Endothelial cell of hepatic sinusoid (primary cell): ENCODE measurements at regions not wholly inside any gene's neighbourhood (a gene's known extent, or its start where the extent isn't known, plus 50 kb on each side); places are given as distances from the start of the nearest gene placed in this dataset.
"Not testable (repeated sequence)": the region's sequence is repeated elsewhere in the genome, so short reads cannot be mapped to it uniquely, and the experiment has no call there.

ENCODE experiments used
- in situ Hi-C: cut with HindIII; loops from 2 replicates; pipeline ENCODE4 v1.10.0; 2017; ENCODE audit warnings: low sequenced_read_pairs

DNA sequence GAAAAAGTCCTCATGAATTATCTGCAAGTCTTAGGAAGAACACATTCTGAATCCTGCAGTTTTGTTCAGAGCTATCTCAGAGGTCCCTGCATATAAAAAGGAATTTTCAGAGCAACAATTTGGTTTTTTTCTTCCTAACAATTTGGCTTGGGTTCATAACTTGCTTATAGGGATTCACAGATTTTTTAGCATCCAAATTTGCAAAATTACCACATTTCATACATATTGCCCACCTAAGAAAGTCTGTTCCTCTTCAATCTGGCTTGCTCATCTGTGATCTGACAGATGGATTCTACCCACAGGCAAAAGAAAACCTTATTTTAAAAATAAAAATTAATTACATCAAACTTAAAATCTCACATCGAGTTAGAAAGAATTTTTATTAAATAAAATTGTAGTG, 714.4 kb upstream of the NCAM2 start:
- in situ Hi-C loops, result no loop called here

- in situ Hi-C loops, result no loop called here
Observed at GRCh38 chr21:20292280-20292679, 705.9 kb upstream of the NCAM2 start.

GRCh38 chr21:20292854-20293253, 705.4 kb upstream of the NCAM2 start:
- in situ Hi-C loops, result not testable (repeated sequence)

DNA sequence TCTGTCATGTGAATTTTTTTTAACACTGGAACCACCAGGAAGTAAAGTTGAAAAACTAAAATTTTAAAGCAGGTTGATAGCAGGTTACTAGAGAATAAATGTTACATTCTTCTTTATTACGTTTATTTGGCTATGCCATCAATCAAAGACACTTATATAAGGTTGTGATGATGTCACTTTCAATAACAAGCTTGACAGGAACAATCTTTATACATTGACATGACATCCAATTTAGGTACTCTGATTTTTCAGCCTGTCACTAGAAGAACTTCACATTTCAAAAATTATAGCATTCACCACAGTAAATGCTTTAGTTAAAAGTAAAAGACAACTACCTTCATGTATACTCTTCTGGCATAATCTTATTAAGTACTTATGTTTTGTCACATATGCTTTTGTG, 696.8 kb upstream of the NCAM2 start:
- in situ Hi-C loops, result no loop called here

- in situ Hi-C loops, result no loop called here
Observed at GRCh38 chr21:20302084-20302483, 696.1 kb upstream of the NCAM2 start.

GRCh38 chr21:20306836-20307235, 691.4 kb upstream of the NCAM2 start:
- in situ Hi-C loops, result no loop called here

- in situ Hi-C loops, result no loop called here
Observed at GRCh38 chr21:20308586-20309315, 689.5 kb upstream of the NCAM2 start.

DNA sequence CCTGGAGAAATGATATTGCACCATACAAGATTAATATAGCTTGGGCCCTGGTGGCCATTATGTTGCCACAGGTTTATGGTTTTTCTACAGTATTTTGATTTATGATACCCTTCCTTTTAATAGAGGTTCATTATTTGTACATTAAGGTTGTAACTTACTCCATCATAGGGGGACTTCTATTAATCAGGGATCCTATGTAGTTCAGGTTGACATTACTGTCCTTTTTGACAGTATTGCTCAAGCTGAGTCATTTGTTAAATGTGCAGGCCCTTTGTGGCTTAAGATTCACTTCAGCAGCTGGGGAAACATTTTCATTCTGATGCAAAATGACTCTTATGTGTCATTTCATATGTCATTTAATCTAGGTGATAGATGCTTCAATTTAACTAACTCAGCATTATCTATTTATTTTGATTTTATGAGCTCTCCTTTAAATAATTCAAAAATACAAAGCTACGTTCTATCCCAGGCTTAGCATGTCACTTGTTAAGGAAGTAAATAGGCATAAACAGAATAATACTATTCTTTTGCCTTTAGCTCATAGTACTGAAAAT, 686.9 kb upstream of the NCAM2 start:
- in situ Hi-C loops, result no loop called here

- in situ Hi-C loops, result no loop called here
Observed at GRCh38 chr21:20313013-20313412, 685.2 kb upstream of the NCAM2 start.

DNA sequence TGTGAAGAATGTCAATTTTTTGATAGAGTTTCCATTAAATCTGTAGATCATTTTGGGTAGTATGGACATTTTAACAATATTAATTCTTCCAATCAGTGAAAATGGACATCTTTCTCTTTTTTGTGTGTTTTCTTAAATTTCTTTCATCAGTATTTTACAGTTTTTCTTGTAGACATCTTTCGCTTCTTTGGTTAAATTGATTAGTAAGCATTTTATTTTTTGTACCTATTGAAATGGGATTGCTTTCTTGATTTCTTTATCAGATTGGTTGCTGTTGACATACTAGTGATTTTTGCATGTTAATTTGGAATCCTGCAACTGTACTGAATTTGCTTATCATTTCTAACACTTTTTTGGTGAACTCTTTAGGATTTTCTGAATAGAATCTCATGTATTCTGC, 683.2 kb upstream of the NCAM2 start:
- in situ Hi-C loops, result no loop called here

- in situ Hi-C loops, result no loop called here
Observed at GRCh38 chr21:20329636-20330035, 668.6 kb upstream of the NCAM2 start.

GRCh38 chr21:20330652-20331051, 667.6 kb upstream of the NCAM2 start:
- in situ Hi-C loops, result no loop called here

DNA sequence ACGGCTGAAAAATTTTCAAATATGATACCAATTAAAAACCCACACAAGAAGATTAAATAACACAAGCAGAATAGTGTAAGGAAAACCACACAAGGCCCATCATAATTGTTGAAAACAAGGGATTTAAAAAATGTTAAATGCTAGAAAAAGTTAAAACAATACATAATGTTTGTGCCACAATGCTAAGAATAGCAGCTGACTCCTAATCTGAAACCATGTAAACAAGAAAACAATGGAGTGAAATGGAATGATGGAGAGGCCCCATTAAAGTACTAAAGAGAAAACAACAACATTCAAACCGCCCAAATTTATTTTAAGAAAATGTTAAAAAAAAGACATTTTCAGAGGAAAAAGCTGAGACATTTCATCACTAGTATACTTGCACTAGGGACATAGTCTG, 663.6 kb upstream of the NCAM2 start:
- in situ Hi-C loops, result no loop called here

DNA sequence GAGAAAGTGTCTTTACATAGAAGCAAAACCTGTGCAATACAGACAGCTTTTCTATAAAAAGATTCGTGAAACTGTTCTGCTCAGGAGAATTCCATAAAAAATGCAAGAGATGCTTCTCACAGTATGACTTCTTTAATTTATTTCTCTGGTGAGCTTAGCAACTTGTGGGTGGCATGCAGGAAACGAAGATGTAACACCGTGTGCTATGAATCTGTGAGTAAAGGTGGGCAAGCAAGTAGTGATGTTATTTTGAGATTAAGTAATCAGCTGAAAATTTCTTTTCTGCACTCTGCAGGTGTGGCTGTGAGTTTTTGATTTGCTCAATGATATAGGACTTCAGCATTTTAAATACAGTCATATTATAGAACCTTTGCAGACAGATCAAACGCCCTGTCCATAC, 656.8 kb upstream of the NCAM2 start:
- in situ Hi-C loops, result no loop called here

GRCh38 chr21:20343186-20343585, 655.0 kb upstream of the NCAM2 start:
- in situ Hi-C loops, result no loop called here

GRCh38 chr21:20351138-20351537, 647.1 kb upstream of the NCAM2 start:
- in situ Hi-C loops, result no loop called here

DNA sequence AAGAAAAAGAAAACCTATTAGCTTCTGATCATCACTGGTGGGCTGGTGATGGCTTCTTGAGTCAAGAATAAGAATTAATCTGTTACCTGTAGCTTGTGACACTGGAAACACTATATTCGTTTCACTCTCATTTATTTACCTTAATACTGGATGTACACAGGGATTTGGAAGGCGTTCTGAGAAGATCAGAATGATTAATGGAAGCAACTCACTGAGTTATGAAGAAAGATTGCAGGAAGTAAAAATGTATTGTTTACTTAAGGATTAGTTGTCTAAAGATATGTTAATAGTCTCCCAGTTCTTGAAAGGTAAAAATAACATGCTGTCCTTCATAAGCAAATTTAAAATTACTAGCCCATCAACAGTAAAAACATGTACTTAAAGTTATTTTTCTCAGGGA, 644.9 kb upstream of the NCAM2 start:
- in situ Hi-C loops, result no loop called here

DNA sequence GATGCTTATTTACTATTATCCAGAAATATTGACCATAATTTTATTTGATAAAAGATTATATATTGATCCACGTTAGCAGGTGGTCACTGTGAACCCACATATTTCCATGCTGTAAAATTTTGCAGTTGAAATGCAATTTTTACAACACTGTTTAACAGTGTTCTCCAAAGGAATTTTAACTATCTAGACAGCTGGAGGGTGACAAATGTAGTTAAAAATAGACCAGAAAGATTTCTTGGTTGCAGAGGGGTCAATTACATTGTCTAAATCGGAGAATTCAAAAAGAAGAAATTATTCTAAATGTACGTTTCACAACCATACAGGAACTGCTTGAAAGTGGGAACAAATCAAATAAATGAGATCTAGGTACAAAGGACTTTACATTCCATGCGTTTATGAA, 625.2 kb upstream of the NCAM2 start:
- in situ Hi-C loops, result no loop called here

DNA sequence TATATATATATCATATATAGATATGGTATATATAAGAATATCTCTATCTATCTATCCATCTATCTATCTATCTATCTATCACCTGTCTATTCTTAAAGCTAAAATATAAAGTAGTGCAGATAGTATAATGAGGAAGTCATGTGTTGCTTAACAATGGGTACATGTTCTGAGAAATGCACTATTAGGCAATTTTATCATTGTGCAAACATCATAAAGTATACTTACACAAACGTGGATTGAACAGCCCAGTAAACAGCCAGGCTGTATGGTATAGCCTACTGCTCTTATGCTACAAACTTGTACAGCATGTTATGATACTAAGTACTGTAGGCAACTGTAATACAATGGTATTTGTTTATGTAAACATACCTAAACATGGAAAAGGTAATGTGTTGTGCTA, 621.0 kb upstream of the NCAM2 start:
- in situ Hi-C loops, result no loop called here

DNA sequence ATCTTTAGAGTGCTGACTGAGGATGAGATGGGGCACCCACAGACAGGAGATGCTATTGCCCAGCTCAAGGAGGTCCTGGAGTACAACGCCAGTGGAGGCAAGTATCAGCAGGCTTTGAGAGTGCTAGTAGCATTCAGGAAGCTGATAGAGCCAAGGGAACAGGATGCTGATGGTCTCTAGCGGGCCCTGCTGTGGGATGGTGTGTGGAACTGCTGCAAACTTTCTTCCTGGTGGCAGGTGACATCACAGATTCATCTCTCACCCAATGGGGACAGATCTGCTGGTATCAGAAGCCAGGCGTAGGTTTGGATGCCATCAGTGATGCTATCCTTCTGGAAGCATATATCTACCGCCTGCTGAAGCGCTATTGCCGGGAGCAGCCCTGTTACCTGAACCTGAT, 609.8 kb upstream of the NCAM2 start:
- in situ Hi-C loops, result no loop called here

DNA sequence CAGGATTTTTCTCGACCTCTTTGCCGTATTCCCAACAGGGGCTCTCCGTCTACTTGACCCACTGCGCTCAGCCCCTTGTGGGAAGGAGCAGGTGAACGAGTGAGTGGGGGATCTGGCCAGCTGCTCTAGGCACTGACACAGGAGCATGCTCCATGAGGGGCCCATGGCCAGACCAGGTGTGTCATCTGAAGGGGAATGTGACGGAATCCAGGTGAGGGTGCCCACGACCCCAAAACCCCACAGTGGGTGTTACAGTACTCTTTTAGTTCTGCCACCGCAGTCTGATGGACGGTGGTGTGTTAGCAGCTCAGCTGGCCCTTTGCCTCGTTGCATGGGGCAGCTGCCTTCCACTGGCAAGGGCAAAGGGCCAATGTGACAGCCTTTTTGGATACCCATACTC, 601.4 kb upstream of the NCAM2 start:
- in situ Hi-C loops, result no loop called here

- in situ Hi-C loops, result no loop called here
Observed at GRCh38 chr21:20404915-20405314, 593.3 kb upstream of the NCAM2 start.

GRCh38 chr21:20418353-20418752, 579.9 kb upstream of the NCAM2 start:
- in situ Hi-C loops, result no loop called here
